CD14-positive monocyte (primary cell): ENCODE measurements at regions not wholly inside any gene's neighbourhood (a gene's known extent, or its start where the extent isn't known, plus 50 kb on each side); places are given as distances from the start of the nearest gene placed in this dataset. TPM values are rescaled to one million over a fixed set of nuclear protein-coding genes. Genes with fewer than 3 reads are reported as not detected.

Source experiments
- DNase-seq, 3 donors: peaks; one replicate each; pipeline ENCODE4 v3.0.0-alpha.2; 2011 to 2022
- H2AFZ ChIP-seq: 2 replicates; pipeline ENCODE4 v1.6.0; 2012; ENCODE audit warnings: mild to moderate bottlenecking, low read depth, low read length, inconsistent platforms; ENCODE audit not compliant: insufficient read depth, poor library complexity, severe bottlenecking
- H3K27ac ChIP-seq, 2 donors: 1 replicate in 1 of 2; 2 replicates in 1 of 2; pipeline ENCODE4 v1.5.1; 2012 to 2013; ENCODE audit warnings: low read length in 2 of 2, control low read depth in 1 of 2, inconsistent platforms in 1 of 2, low read depth in 1 of 2, mild to moderate bottlenecking in 1 of 2
- H3K27me3 ChIP-seq, 2 donors: one replicate each; pipeline versions ENCODE4 v1.6.0 to v1.6.1; 2011 to 2013; ENCODE audit warnings: low read length in 2 of 2; ENCODE audit not compliant: control insufficient read depth in 2 of 2, insufficient read depth in 2 of 2
- H3K36me3 ChIP-seq, 2 donors: replicated peaks in 1 of 2; 1 replicate in 1 of 2; 2 replicates in 1 of 2; pipeline versions ENCODE4 v1.5.1 to v1.6.1; 2012 to 2013; ENCODE audit warnings: low read length in 2 of 2, control low read depth in 1 of 2, inconsistent platforms in 1 of 2, mild to moderate bottlenecking in 1 of 2; ENCODE audit not compliant: insufficient read depth in 2 of 2, control insufficient read depth in 1 of 2
- H3K4me1 ChIP-seq, 2 donors: 1 replicate in 1 of 2; 2 replicates in 1 of 2; pipeline versions ENCODE4 v1.5.1 to v1.6.1; 2012 to 2013; ENCODE audit warnings: low read length in 2 of 2, control low read depth in 1 of 2, inconsistent platforms in 1 of 2, mild to moderate bottlenecking in 1 of 2, moderate library complexity in 1 of 2; ENCODE audit not compliant: insufficient read depth in 2 of 2, control insufficient read depth in 1 of 2
- H3K4me2 ChIP-seq: replicated peaks from 2 replicates; pipeline ENCODE3; 2012; ENCODE audit warnings: low read length, moderate library complexity, mild to moderate bottlenecking; ENCODE audit not compliant: poor library complexity, severe bottlenecking; ENCODE audit errors: extremely low read depth
- H3K4me3 ChIP-seq, 3 experiments: fragments of 200-600 bp in 1 of 3; sonication (generic) in 1 of 3; replicated peaks in 1 of 3; 1 replicate in 2 of 3; 2 replicates in 1 of 3; pipeline ENCODE4 v1.5.1; 2011 to 2013; ENCODE audit warnings: low read length in 3 of 3, mild to moderate bottlenecking in 3 of 3, control low read depth in 2 of 3, low read depth in 2 of 3, inconsistent platforms in 1 of 3, moderate library complexity in 1 of 3
- H3K79me2 ChIP-seq: 2 replicates; pipeline ENCODE4 v1.6.0; 2012; ENCODE audit warnings: mild to moderate bottlenecking, control low read depth, inconsistent platforms, low read length, moderate library complexity; ENCODE audit not compliant: insufficient read depth
- H3K9ac ChIP-seq: 2 replicates; pipeline ENCODE4 v1.6.0; 2017; ENCODE audit warnings: low read length, mild to moderate bottlenecking; ENCODE audit not compliant: insufficient read depth, poor library complexity, severe bottlenecking
- H3K9me3 ChIP-seq, 2 donors: replicated peaks in 1 of 2; 1 replicate in 1 of 2; 2 replicates in 1 of 2; pipeline versions ENCODE4 v1.5.1 to v1.6.1; 2012 to 2013; ENCODE audit warnings: low read length in 2 of 2, control low read depth in 1 of 2; ENCODE audit not compliant: control insufficient read depth in 1 of 2, insufficient read depth in 1 of 2
- H4K20me1 ChIP-seq: 2 replicates; pipeline ENCODE4 v1.6.0; 2012; ENCODE audit warnings: mild to moderate bottlenecking, low read length, control low read depth, moderate library complexity; ENCODE audit not compliant: insufficient read depth
- H3K27ac Mint-ChIP-seq, 7 donors: one replicate each; pipeline ENCODE4 v1.8.0; 2020; ENCODE audit warnings: mild to moderate bottlenecking in 7 of 7, mixed read lengths in 7 of 7, moderate library complexity in 6 of 7, inconsistent platforms in 2 of 7
- H3K27me3 Mint-ChIP-seq, 3 donors: one replicate each; pipeline ENCODE4 v1.8.0; 2021 to 2022; ENCODE audit warnings: low read depth in 3 of 3, mild to moderate bottlenecking in 3 of 3, mixed read lengths in 3 of 3, moderate library complexity in 3 of 3, inconsistent platforms in 1 of 3
- H3K36me3 Mint-ChIP-seq, 2 donors: one replicate each; pipeline ENCODE4 v1.8.0; 2020; ENCODE audit warnings: mixed read lengths in 2 of 2, inconsistent platforms in 1 of 2, mild to moderate bottlenecking in 1 of 2
- H3K4me1 Mint-ChIP-seq: one replicate; pipeline ENCODE4 v1.8.0; 2020; ENCODE audit warnings: mild to moderate bottlenecking, mixed read lengths
- H3K4me3 Mint-ChIP-seq, 2 donors: one replicate each; pipeline ENCODE4 v1.8.0; 2020; ENCODE audit warnings: mild to moderate bottlenecking in 2 of 2, mixed read lengths in 2 of 2, moderate library complexity in 1 of 2
- H3K9me3 Mint-ChIP-seq, 7 donors: one replicate each; pipeline ENCODE4 v1.8.0; 2020 to 2022; ENCODE audit warnings: mixed read lengths in 7 of 7, mild to moderate bottlenecking in 6 of 7, moderate library complexity in 6 of 7, inconsistent platforms in 2 of 7
- CTCF ChIP-seq: fragments of 200-600 bp; IDR thresholded peaks from one replicate; pipeline ENCODE4 v1.8.0; 2022; ENCODE audit warnings: antibody characterized with exemption, mild to moderate bottlenecking
- WGBS: methylation state at CpG from one replicate; pipeline ENCODE4 v1.1.5; 2013; ENCODE audit warnings: missing lambda C conversion rate; ENCODE audit not compliant: insufficient coverage; 5-methylcytosine and 5-hydroxymethylcytosine counted together
- intact Hi-C, 2 donors: fragments of 100-400 bp; cut with micrococcal nuclease; formaldehyde crosslinking; loops; one replicate each; pipeline versions ENCODE4 v1.15.0 to v1.15.1; 2023
- small RNA-seq: library from RNA; depleted of rRNA; stranded (forward); fragments of <200 nt; gene quantifications from one replicate; pipeline ENCODE3, GENCODE V24; 2012; ENCODE audit warnings: low read depth; ENCODE audit not compliant: insufficient read length

GRCh38 chr3:111482574-111482973 is 59.4 kb upstream of the CD96 start:
- Histone ChIP-seq H2AFZ (no peak overlapping the region), H3K4me2 (no peak overlapping the region), H3K27me3 (no peaks in the 10 kb centered on the region), H3K79me2 (no peaks in the 10 kb centered on the region), H3K4me3 (no peak overlapping the region), H3K9me3 (peaks cover 2 to 8% of the 10 kb centered on the region in 2 donors), H4K20me1 (no peaks in the 10 kb centered on the region), H3K4me1 (no peaks in the 10 kb centered on the region), H3K9ac (no peak overlapping the region), H3K36me3 (no peaks in the 10 kb centered on the region), H3K27ac (no peak overlapping the region)
- intact Hi-C loops: no loop called here
- DNase-seq: no peak
- H3K36me3 Mint-ChIP-seq: no peaks in the 10 kb centered on the region
- H3K9me3 Mint-ChIP-seq: peaks cover 7 to 14% (median 10%) of the 10 kb centered on the region in 7 donors
- H3K4me3 Mint-ChIP-seq: no peak overlapping the region
- H3K4me1 Mint-ChIP-seq: no peaks in the 10 kb centered on the region
- WGBS: no CpG with 5 or more reads among the region's 1 CpG
- no peak overlapping the region for H3K27ac Mint-ChIP-seq
- peaks cover 0 to 1% (median 0%) of the 10 kb centered on the region in 3 donors for H3K27me3 Mint-ChIP-seq
- no peak for TF ChIP-seq CTCF

- intact Hi-C loops: no loop called here
- H3K36me3 ChIP-seq: no peaks in the 10 kb centered on the region
- H3K4me2 ChIP-seq: no peak overlapping the region
- Mint-ChIP-seq H3K4me3 (no peak overlapping the region), H3K9me3 (peaks cover 6 to 15% (median 11%) of the 10 kb centered on the region in 7 donors), H3K27me3 (no peaks in the 10 kb centered on the region), H3K27ac (no peak overlapping the region), H3K36me3 (no peaks in the 10 kb centered on the region), H3K4me1 (no peaks in the 10 kb centered on the region)
- no peak overlapping the region for H3K9ac ChIP-seq
- H3K4me3 ChIP-seq: no peak overlapping the region
- no peaks in the 10 kb centered on the region for H3K27me3 ChIP-seq
- H3K27ac ChIP-seq: no peak overlapping the region
- H3K79me2 ChIP-seq: no peaks in the 10 kb centered on the region
- H3K4me1 ChIP-seq: no peaks in the 10 kb centered on the region
- no CpG with 5 or more reads among the region's 1 CpG for WGBS
- H3K9me3 ChIP-seq: peaks cover 4 to 16% of the 10 kb centered on the region in 2 donors
- no peaks in the 10 kb centered on the region for H4K20me1 ChIP-seq
- no peak overlapping the region for H2AFZ ChIP-seq
- TF ChIP-seq CTCF: no peak
- DNase-seq: no peak
These were observed 56.9 kb upstream of the CD96 start for GRCh38 chr3:111485086-111485485.

Small RNA genes lying in the stretch of these regions (small RNA-seq; reads per million reads assigned to genes)
- gene ATP6V0CP2: not detected
